ENCODE measurements at regions not wholly inside any gene's neighbourhood (a gene's known extent, or its start where the extent isn't known, plus 50 kb on each side); places are given as distances from the start of the nearest gene placed in this dataset.

DNA sequence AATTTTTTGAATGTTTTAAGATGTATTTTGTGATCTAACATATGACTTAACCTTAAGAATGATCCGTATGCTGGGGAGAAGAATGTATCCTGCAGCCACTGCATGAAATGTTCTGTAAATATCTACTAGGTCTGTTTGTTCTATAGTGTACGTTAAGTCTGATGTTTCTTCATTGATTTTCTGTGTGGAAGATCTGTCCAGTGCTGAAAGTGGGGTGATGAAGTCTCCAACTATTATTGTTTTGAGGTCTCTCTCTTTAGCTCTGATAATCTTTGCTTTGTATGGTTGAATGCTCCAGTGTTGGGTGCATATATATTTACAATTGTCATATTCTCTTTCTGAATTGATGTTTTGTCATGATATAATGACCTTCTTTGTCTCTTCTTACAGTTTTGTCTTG is 82.5 kb upstream of the LHCGR start:
- H3K9me3 ChIP-seq (ENCODE audit: control insufficient read depth in 1 of 2, insufficient read depth in 1 of 2, low read length in 2 of 2): no peaks in the 10 kb centered on the region
- Mint-ChIP-seq H3K9me3 (peaks cover 8% of the 10 kb centered on the region), H3K27me3 (no peaks in the 10 kb centered on the region), H3K27ac (no peak overlapping the region), H3K4me3 (no peak overlapping the region), H3K36me3 (ENCODE audit: low read depth) (no peaks in the 10 kb centered on the region), H3K4me1 (ENCODE audit: low read depth) (no peaks in the 10 kb centered on the region)
- H3K27me3 ChIP-seq (ENCODE audit: control insufficient read depth in 1 of 2, insufficient read depth in 2 of 2, low read length in 2 of 2): no peaks in the 10 kb centered on the region
- H3K36me3 ChIP-seq (ENCODE audit: insufficient read depth, low read length): no peaks in the 10 kb centered on the region
- no peak overlapping the region for H3K27ac ChIP-seq (ENCODE audit: low read depth in 1 of 2, low read length in 2 of 2)
- ChIA-PET CTCF (no interaction called here), POLR2A (no interaction called here)
- H3K4me1 ChIP-seq (ENCODE audit: insufficient read depth, low read length): no peaks in the 10 kb centered on the region
- ATAC-seq (ENCODE audit: poor library complexity) (no peak), DNase-seq (no peak)
- intact Hi-C loops (cut with DNase I, micrococcal nuclease): no loop called here
- no peak overlapping the region for H3K4me3 ChIP-seq (ENCODE audit: low read length)
- TF ChIP-seq, protein P1, sequence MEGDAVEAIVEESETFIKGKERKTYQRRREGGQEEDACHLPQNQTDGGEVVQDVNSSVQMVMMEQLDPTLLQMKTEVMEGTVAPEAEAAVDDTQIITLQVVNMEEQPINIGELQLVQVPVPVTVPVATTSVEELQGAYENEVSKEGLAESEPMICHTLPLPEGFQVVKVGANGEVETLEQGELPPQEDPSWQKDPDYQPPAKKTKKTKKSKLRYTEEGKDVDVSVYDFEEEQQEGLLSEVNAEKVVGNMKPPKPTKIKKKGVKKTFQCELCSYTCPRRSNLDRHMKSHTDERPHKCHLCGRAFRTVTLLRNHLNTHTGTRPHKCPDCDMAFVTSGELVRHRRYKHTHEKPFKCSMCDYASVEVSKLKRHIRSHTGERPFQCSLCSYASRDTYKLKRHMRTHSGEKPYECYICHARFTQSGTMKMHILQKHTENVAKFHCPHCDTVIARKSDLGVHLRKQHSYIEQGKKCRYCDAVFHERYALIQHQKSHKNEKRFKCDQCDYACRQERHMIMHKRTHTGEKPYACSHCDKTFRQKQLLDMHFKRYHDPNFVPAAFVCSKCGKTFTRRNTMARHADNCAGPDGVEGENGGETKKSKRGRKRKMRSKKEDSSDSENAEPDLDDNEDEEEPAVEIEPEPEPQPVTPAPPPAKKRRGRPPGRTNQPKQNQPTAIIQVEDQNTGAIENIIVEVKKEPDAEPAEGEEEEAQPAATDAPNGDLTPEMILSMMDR (IDR thresholded peaks at IDR 0.05): no peak

- POLR2A ChIA-PET: no interaction called here
- Mint-ChIP-seq H3K4me3 (no peak overlapping the region), H3K9me3 (peaks cover 8% of the 10 kb centered on the region), H3K4me1 (ENCODE audit: low read depth) (no peaks in the 10 kb centered on the region), H3K36me3 (ENCODE audit: low read depth) (no peaks in the 10 kb centered on the region), H3K27me3 (no peaks in the 10 kb centered on the region), H3K27ac (no peak overlapping the region)
- ATAC-seq (ENCODE audit: poor library complexity) (no peak), DNase-seq (no peak)
- intact Hi-C loops (cut with DNase I, micrococcal nuclease): no loop called here
- no peak overlapping the region for H3K4me3 ChIP-seq (ENCODE audit: low read length)
- H3K36me3 ChIP-seq (ENCODE audit: insufficient read depth, low read length): no peaks in the 10 kb centered on the region
- CTCF ChIA-PET: interaction anchor here (0.6 kb wide), 1 partner anchor 9 kb away, joined by 3 read pairs; no protein-coding TSS in a partner anchor
- no peaks in the 10 kb centered on the region for H3K27me3 ChIP-seq (ENCODE audit: control insufficient read depth in 1 of 2, insufficient read depth in 2 of 2, low read length in 2 of 2)
- no peaks in the 10 kb centered on the region for H3K4me1 ChIP-seq (ENCODE audit: insufficient read depth, low read length)
- H3K9me3 ChIP-seq (ENCODE audit: control insufficient read depth in 1 of 2, insufficient read depth in 1 of 2, low read length in 2 of 2): peaks cover 0 to 7% of the 10 kb centered on the region in 2 experiments
- H3K27ac ChIP-seq (ENCODE audit: low read depth in 1 of 2, low read length in 2 of 2): no peak overlapping the region
- TF ChIP-seq, protein P1 (IDR thresholded peaks at IDR 0.05): no peak
These were observed 74.0 kb upstream of the LHCGR start for GRCh38 chr2:48829569-48829968.

DNA sequence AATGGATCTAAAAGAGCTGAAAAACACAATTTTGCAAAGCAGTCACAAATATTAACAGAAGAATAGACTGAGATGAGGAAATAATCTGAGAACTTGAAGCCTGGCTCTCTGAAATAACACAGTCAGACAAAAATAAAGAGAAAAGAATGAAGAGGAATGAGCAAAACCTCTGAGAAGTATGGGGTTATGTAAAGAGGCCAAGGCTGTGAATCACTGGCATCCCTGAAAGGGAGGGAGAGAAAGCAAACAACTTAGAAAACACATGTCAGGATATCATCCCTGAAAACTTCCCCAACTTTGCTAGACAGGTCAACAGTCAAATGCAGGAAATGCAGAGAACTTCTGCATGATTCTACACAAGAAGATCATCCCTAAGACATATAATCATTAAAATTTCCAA is 73.5 kb upstream of the LHCGR start:
- Mint-ChIP-seq H3K4me1 (ENCODE audit: low read depth) (no peaks in the 10 kb centered on the region), H3K27ac (no peak overlapping the region), H3K36me3 (ENCODE audit: low read depth) (no peaks in the 10 kb centered on the region), H3K4me3 (no peak overlapping the region), H3K9me3 (peaks cover 5% of the 10 kb centered on the region), H3K27me3 (no peaks in the 10 kb centered on the region)
- Histone ChIP-seq H3K27ac (ENCODE audit: low read depth in 1 of 2, low read length in 2 of 2) (no peak overlapping the region), H3K4me1 (ENCODE audit: insufficient read depth, low read length) (no peaks in the 10 kb centered on the region), H3K9me3 (ENCODE audit: control insufficient read depth in 1 of 2, insufficient read depth in 1 of 2, low read length in 2 of 2) (peaks cover 0 to 7% of the 10 kb centered on the region in 2 experiments), H3K36me3 (ENCODE audit: insufficient read depth, low read length) (no peaks in the 10 kb centered on the region), H3K27me3 (ENCODE audit: control insufficient read depth in 1 of 2, insufficient read depth in 2 of 2, low read length in 2 of 2) (no peaks in the 10 kb centered on the region), H3K4me3 (ENCODE audit: low read length) (no peak overlapping the region)
- TF ChIP-seq, protein P1 (IDR thresholded peaks at IDR 0.05): no peak
- ChIA-PET POLR2A (no interaction called here), CTCF (no interaction called here)
- no peak for ATAC-seq (ENCODE audit: poor library complexity)
- intact Hi-C loops (cut with DNase I, micrococcal nuclease): no loop called here
- no peak for DNase-seq

Measured in CD4-positive, alpha-beta T cell (primary cell).